GM12875 (cell line): ENCODE measurements at regions not wholly inside any gene's neighbourhood (a gene's known extent, or its start where the extent isn't known, plus 50 kb on each side); places are given as distances from the start of the nearest gene placed in this dataset.
"Not testable (repeated sequence)": the region's sequence is repeated elsewhere in the genome, so short reads cannot be mapped to it uniquely, and the experiment has no call there.

Experiments used
- H3K4me3 ChIP-seq: one replicate; pipeline ENCODE4 v1.5.1; 2011; ENCODE audit warnings: low read depth, low read length, control low read depth
- CTCF ChIP-seq: IDR thresholded peaks from 2 replicates; pipeline ENCODE4 v1.5.1; 2011; ENCODE audit warnings: low read depth, mild to moderate bottlenecking, control low read depth, inconsistent platforms, low read length, moderate library complexity, borderline replicate concordance; ENCODE audit not compliant: insufficient read depth

- no peak overlapping the region for H3K4me3 ChIP-seq
- TF ChIP-seq CTCF: no peak
Observed at GRCh38 chr21:21971384-21971783, 973.2 kb downstream of the NCAM2 start.

- H3K4me3 ChIP-seq: no peak overlapping the region
- no peak for TF ChIP-seq CTCF
Observed at GRCh38 chr21:21973806-21974205, 975.6 kb downstream of the NCAM2 start.

DNA sequence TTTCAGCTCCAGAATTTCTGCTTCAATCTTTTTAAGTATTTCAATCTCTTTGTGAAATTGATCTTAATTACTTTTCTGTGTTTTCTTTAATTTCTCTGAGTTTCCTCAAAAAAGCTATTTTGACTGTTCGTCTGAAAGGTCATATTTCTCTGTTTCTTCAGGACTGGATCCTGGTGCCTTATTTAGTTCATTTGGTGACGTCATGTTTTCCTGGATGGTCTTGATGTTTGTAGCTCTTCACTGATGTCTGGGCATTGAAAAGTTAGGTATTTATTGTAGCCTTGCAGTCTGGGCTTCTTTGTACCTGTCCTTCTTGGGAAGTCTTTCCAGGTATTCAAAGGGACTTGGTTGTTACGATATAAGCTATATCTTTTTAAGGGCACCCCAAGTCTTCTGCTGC lies 998.7 kb downstream of the NCAM2 start:
- H3K4me3 ChIP-seq: no peak overlapping the region
- no peak for TF ChIP-seq CTCF

DNA sequence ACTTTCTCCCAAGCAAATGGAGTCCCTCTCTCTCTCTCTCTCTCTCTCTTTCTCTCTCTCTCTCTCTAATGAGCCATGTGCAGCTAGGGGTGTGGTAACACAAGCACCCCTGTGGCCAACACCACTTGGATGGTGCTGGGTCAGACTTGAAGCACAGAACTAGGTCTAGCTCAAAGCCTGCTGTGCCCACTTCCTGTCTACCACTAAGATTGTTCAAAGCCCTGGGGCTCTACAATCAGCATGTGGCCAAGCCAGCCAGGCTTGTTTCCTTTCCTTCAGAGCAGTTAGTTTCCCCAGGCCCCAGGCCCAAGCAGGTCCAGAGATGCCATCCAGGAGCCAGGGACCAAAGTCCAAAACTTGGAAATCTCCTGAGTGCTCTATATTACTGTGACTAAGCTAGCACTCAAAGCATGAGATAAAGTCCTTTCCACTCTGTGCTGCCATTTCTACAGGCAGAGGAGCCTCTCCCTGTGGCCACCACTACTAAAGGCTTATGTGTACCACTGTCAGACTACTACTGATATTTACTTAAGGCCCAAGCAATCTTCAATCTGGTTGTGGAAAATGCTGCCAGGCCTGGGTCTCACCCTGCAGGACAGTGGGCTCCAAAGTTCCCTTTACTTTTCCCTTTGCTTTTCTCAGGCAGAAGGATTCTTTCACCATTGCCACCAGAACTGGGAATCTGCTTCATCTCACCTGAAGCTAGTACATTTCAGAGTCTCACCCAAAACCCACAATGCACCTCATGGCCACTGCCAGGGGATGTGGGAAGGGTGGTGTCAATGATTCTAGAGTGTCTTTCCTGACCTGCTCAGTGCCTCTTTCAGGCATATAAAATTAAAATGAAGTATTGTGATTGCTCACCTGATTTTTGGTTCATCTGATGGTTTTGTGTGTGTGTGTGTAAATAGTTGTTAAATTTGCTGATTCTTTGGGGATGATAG lies 999.5 kb downstream of the NCAM2 start:
- no peak for TF ChIP-seq CTCF

GRCh38 chr21:22019766-22020165 lies 1021.6 kb downstream of the NCAM2 start:
- TF ChIP-seq CTCF: no peak
- H3K4me3 ChIP-seq: no peak overlapping the region

More for the DNA sequence above, 999.5 kb downstream of the NCAM2 start:
- H3K4me3 ChIP-seq: no peak overlapping the region

DNA sequence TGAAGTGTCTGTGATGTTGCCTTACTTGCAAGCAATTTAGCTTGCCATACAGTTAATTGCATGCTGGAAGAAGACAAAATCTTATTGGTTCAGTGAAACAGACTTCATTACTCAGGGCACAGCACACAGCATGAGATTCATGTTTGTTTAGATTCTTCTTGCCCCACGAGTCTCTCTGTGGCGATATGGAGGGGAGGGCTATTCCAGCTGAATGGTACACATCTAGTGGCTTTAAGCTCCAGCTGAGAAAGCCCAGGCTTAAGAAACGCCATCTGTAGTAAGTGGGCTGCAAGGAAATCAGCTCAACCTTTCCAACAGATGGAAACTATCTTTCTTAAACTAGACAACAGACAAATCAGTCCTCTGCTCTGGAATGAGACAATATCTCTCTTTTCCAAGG lies 1022.0 kb downstream of the NCAM2 start:
- no peak for TF ChIP-seq CTCF
- H3K4me3 ChIP-seq: no peak overlapping the region

DNA sequence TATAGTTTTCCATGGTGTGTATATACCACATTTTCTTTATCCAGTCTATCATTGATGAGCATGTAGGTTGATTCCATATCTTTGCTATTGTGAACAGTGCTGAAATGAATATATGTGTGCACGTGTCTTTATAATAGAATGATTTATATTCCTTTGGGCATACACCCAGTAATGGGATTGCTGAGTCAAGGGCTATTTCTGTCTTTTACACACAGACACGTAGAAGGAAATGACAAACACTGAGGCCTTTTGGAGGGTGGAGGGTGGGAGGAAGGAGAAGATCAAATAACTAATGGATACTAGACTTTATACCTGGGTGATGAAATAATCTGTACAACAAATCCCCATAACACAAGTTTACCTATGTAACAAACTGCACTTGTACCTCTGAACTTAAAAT lies 1025.7 kb downstream of the NCAM2 start:
- not testable (repeated sequence) for H3K4me3 ChIP-seq
